Upper lobe of left lung (tissue), 6 donors: ENCODE measurements at regions not wholly inside any gene's neighbourhood (a gene's known extent, or its start where the extent isn't known, plus 50 kb on each side); places are given as distances from the start of the nearest gene placed in this dataset.
"Not testable (repeated sequence)": the region's sequence is repeated elsewhere in the genome, so short reads cannot be mapped to it uniquely, and the experiment has no call there.

Experiments
- ATAC-seq, 2 donors: fragments of 200-7000 bp; cut with Tn5 transposase; one replicate each; pipeline ENCODE4 v1.9.1; 2022; ENCODE audit warnings: mild to moderate bottlenecking in 2 of 2, moderate library complexity in 2 of 2; ENCODE audit not compliant: low FRiP score in 2 of 2
- DNase-seq, 2 donors: peaks; one replicate each; pipeline ENCODE4 v3.0.0-alpha.2; 2019 to 2020
- H3K27ac ChIP-seq, 4 donors: fragments of 200-600 bp; sonication (generic); one replicate each; pipeline ENCODE4 v1.5.1; 2016 to 2019
- H3K27me3 ChIP-seq, 4 donors: fragments of 200-600 bp; sonication (generic); one replicate each; pipeline ENCODE4 v1.5.1; 2017 to 2019
- H3K36me3 ChIP-seq, 4 donors: fragments of 200-600 bp; sonication (generic); one replicate each; pipeline ENCODE4 v1.5.1; 2016 to 2019
- H3K4me1 ChIP-seq, 4 donors: fragments of 200-600 bp; sonication (generic); one replicate each; pipeline ENCODE4 v1.5.1; 2018 to 2019
- H3K4me3 ChIP-seq, 4 donors: fragments of 200-600 bp; sonication (generic); one replicate each; pipeline ENCODE4 v1.5.1; 2017 to 2019; ENCODE audit warnings: mild to moderate bottlenecking in 2 of 4, moderate library complexity in 1 of 4
- H3K9me3 ChIP-seq, 4 donors: fragments of 200-600 bp; sonication (generic); one replicate each; pipeline ENCODE4 v1.5.1; 2018 to 2019
- EP300 ChIP-seq, 4 donors: sonication (generic); formaldehyde crosslinking; IDR thresholded peaks; one replicate each; pipeline ENCODE4 v1.5.1; 2017; ENCODE audit warnings: antibody characterized with exemption in 4 of 4, control low read depth in 2 of 4
- POLR2A ChIP-seq, 4 donors: fragments of 450-650 bp; IDR thresholded peaks; one replicate each; pipeline ENCODE4 v1.5.1; 2016 to 2017; ENCODE audit warnings: antibody characterized with exemption in 4 of 4, mild to moderate bottlenecking in 2 of 4
- POLR2AphosphoS5 ChIP-seq, 2 donors: sonication (generic); formaldehyde crosslinking; IDR thresholded peaks; one replicate each; pipeline ENCODE4 v1.5.1; 2017; ENCODE audit warnings: antibody characterized with exemption in 2 of 2
- WGBS, 2 donors: methylation state at CpG; one replicate each; pipeline ENCODE4 v1.1.5; 2017 to 2018; 5-methylcytosine and 5-hydroxymethylcytosine counted together
- TF ChIP-seq, protein P1 (sequence below), 6 experiments: fragments of 450-650 bp in 4 of 6; fragments of 200-600 bp in 2 of 6; sonication (generic) in 2 of 6; IDR thresholded peaks; one replicate each; pipeline ENCODE4 v1.5.1; 2016 to 2019; ENCODE audit warnings: antibody characterized with exemption in 6 of 6
- donor health status: DM: no; HTN: no; CAD: no; lungs with moderate emphysema.
- donor health status: DM: no; HTN: yes; CAD: no; lungs with severe emphysema.

DNA sequence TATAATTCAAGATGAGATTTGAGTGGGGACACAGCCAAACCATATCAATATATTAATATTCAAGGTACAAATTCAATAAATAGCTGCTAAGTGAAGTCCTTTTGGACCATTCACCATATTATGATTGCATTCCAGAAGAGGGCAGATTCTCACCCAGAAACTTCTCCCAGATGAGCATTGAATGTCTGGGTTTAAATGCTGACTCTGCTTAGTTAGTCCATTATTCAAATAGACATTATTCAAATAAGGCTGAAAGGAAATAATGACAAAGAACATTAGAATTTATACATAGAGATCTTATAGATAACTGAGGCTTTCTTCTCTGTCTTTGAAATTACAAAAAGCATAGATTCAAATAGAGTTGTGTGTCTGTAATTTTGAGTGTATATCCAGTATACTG, 579.4 kb upstream of the SLC8A1 start:
- no peaks in the 10 kb centered on the region for H3K4me1 ChIP-seq
- no peaks in the 10 kb centered on the region for H3K27me3 ChIP-seq
- no peak for DNase-seq
- no peak overlapping the region for H3K4me3 ChIP-seq
- H3K36me3 ChIP-seq = no peaks in the 10 kb centered on the region
- H3K27ac ChIP-seq = no peak overlapping the region
- no peak for ATAC-seq
- no peak for TF ChIP-seq POLR2AphosphoS5 (IDR thresholded peaks at IDR 0.05)
- TF ChIP-seq EP300 (IDR thresholded peaks at IDR 0.05) = no peak
- no peak for TF ChIP-seq POLR2A (IDR thresholded peaks at IDR 0.05)
- TF ChIP-seq, protein P1, sequence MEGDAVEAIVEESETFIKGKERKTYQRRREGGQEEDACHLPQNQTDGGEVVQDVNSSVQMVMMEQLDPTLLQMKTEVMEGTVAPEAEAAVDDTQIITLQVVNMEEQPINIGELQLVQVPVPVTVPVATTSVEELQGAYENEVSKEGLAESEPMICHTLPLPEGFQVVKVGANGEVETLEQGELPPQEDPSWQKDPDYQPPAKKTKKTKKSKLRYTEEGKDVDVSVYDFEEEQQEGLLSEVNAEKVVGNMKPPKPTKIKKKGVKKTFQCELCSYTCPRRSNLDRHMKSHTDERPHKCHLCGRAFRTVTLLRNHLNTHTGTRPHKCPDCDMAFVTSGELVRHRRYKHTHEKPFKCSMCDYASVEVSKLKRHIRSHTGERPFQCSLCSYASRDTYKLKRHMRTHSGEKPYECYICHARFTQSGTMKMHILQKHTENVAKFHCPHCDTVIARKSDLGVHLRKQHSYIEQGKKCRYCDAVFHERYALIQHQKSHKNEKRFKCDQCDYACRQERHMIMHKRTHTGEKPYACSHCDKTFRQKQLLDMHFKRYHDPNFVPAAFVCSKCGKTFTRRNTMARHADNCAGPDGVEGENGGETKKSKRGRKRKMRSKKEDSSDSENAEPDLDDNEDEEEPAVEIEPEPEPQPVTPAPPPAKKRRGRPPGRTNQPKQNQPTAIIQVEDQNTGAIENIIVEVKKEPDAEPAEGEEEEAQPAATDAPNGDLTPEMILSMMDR (IDR thresholded peaks at IDR 0.05) = no peak
- no peaks in the 10 kb centered on the region for H3K9me3 ChIP-seq

DNA sequence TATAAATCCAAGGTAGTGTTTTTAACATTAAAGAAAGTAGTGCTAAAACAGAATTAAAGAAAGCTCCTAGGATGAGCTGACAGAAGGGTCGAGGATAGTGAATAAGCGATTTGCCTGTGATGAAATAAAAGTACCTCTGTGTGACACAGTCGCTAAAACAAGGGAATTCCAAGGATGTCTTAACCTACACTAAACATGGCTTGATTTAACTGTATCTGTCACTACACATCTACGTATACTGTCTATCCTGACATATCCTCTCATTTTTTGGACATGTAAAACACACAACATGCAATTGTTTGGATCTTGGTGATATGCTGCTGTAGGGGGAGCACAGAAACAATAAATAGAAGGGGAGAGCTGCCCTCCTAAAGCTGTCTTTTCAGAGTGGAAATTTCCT, 580.8 kb upstream of the SLC8A1 start:
- H3K4me3 ChIP-seq = no peak overlapping the region
- no peaks in the 10 kb centered on the region for H3K36me3 ChIP-seq
- H3K4me1 ChIP-seq = no peaks in the 10 kb centered on the region
- TF ChIP-seq, protein P1 (IDR thresholded peaks at IDR 0.05) = no peak
- TF ChIP-seq POLR2AphosphoS5 (IDR thresholded peaks at IDR 0.05) (no peak), EP300 (IDR thresholded peaks at IDR 0.05) (no peak)
- no peak for DNase-seq
- no peaks in the 10 kb centered on the region for H3K9me3 ChIP-seq
- 79 to 88% methylated on average over 4 of the region's 4 CpGs for WGBS, 2 donors
- ATAC-seq = no peak
- H3K27me3 ChIP-seq = no peaks in the 10 kb centered on the region
- no peak overlapping the region for H3K27ac ChIP-seq

DNA sequence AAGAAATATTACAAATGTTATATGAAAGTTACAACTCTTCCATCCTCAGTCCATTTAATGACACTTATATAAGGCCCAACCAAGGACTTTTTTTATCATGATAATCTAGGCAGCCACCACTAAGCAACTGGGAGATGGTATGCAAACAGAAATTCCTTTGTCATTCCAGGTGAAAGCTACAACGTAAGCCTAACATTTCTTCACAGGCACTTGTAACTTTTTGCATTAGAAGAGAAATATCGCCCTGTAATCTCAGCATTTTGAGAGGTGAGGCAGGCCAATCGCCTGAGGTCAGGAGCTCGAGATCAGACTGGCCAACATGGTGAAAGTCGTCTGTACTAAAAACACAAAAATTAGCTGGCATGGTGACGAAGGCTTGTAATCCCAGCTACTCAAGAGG, 581.2 kb upstream of the SLC8A1 start:
- DNase-seq = no peak
- Histone ChIP-seq H3K27me3 (no peaks in the 10 kb centered on the region), H3K4me1 (no peaks in the 10 kb centered on the region), H3K27ac (no peak overlapping the region), H3K36me3 (no peaks in the 10 kb centered on the region), H3K4me3 (no peak overlapping the region), H3K9me3 (no peaks in the 10 kb centered on the region)
- 74 to 83% methylated on average over 6 of the region's 6 CpGs for WGBS, 2 donors
- no peak for ATAC-seq
- no peak for TF ChIP-seq POLR2A (IDR thresholded peaks at IDR 0.05)
- no peak for TF ChIP-seq EP300 (IDR thresholded peaks at IDR 0.05)

DNA sequence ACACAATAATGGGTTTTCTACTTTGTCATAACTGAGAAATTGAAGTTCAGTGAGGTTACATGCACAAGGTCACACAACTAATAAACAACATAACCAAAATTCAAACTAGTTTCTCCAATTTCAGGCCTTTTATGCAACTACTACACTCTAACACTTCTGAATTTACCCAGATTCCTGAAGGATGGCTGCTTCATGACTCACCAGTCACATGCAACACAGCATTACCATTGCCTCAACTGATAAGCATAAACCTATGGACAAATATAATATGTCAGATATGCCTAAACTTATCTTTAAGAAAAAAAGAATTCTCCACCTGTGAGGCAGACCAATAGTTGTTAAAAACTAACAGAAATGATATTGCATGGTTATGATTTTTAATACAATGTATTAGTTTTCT, 586.5 kb upstream of the SLC8A1 start:
- DNase-seq = no peak
- TF ChIP-seq, protein P1 (IDR thresholded peaks at IDR 0.05) = no peak
- TF ChIP-seq POLR2A (IDR thresholded peaks at IDR 0.05) (no peak), EP300 (IDR thresholded peaks at IDR 0.05) (no peak), POLR2AphosphoS5 (IDR thresholded peaks at IDR 0.05) (no peak)
- ATAC-seq = no peak
- H3K9me3 ChIP-seq = no peaks in the 10 kb centered on the region
- no peaks in the 10 kb centered on the region for H3K27me3 ChIP-seq
- no peak overlapping the region for H3K27ac ChIP-seq
- no peaks in the 10 kb centered on the region for H3K4me1 ChIP-seq
- no peak overlapping the region for H3K4me3 ChIP-seq
- no peaks in the 10 kb centered on the region for H3K36me3 ChIP-seq

DNA sequence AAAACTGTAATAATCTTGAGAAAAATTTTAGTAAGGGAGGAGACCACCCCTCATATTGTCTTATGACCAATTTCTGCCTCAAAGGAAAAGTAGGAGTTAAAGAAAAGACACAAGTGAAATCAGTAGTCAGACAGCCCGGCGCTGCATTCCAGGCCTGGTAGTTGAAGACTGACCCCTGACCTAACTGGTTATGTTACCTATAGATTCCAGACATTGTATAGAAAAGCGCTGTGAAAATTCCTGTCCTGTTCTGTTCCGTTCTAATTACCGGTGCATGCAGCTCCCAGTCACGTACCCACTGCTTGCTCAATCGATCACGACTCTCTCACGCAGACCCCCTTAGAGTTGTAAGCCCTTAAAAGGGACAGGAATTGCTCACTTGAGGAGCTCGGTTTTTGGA, 587.9 kb upstream of the SLC8A1 start:
- not testable (repeated sequence) for H3K4me3 ChIP-seq, H3K4me1 ChIP-seq, H3K36me3 ChIP-seq, H3K9me3 ChIP-seq, ATAC-seq, H3K27me3 ChIP-seq, DNase-seq, H3K27ac ChIP-seq
- 79 to 80% methylated on average over 10 of the region's 10 CpGs for WGBS, 2 donors

DNA sequence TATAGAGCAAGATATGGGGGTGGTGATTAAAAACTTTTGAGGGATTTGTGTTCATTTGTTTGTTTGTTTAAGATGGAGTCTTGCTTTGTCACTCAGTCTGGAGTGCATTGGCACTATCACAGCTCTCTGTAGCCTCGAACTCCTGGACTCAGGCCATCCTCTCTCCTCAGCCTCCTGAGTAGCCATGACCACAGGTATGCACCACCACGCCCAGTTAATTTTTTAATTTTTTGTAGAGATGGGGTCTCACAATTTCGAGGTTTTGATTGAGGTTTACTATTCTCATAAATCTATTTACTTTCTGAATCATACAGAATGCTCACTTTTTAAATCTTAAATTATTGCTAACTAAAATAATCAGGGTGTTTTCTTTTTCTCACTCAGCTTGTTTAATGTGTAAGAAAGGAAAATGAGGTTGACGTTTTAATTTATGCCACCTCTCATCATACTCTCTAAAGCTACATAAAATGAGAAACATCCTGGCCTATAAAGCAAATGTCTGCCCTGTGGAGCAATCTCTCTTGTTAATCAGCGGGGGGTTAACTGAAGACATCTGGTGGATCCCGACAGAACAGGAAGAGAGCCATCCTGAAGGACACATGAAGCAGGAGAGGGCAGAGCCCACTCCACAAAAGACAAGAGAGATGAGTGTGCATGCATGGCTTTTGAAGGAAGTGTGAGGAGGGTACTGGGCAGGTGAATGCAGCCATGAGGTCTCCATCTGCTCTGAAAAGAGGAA, 589.1 kb upstream of the SLC8A1 start:
- 69 to 79% methylated on average over 6 of the region's 6 CpGs for WGBS, 2 donors
- TF ChIP-seq EP300 (IDR thresholded peaks at IDR 0.05) = no peak
- TF ChIP-seq POLR2A (IDR thresholded peaks at IDR 0.05) = no peak
- TF ChIP-seq, protein P1 (IDR thresholded peaks at IDR 0.05) = no peak
- Histone ChIP-seq H3K4me3 (no peak overlapping the region), H3K36me3 (no peaks in the 10 kb centered on the region), H3K27me3 (no peaks in the 10 kb centered on the region), H3K4me1 (no peaks in the 10 kb centered on the region), H3K27ac (no peak overlapping the region), H3K9me3 (no peaks in the 10 kb centered on the region)
- DNase-seq (no peak), ATAC-seq (no peak)
